Ovary (tissue), 3 donors: ENCODE measurements at regions not wholly inside any gene's neighbourhood (a gene's known extent, or its start where the extent isn't known, plus 50 kb on each side); places are given as distances from the start of the nearest gene placed in this dataset.

Experiments used
- EP300 ChIP-seq: sonication (generic); formaldehyde crosslinking; IDR thresholded peaks from one replicate; pipeline ENCODE4 v1.6.1; 2017; ENCODE audit warnings: antibody characterized with exemption
- POLR2A ChIP-seq: fragments of 450-650 bp; IDR thresholded peaks from one replicate; pipeline ENCODE4 v1.6.1; 2017; ENCODE audit warnings: antibody characterized with exemption, mild to moderate bottlenecking, moderate library complexity
- TF ChIP-seq, protein P1 (sequence below), 3 donors: fragments of 450-650 bp in 2 of 3; fragments of 200-600 bp in 1 of 3; IDR thresholded peaks; one replicate each; pipeline versions ENCODE4 v1.5.1 to v1.8.0; 2016 to 2022; ENCODE audit warnings: antibody characterized with exemption in 3 of 3, mild to moderate bottlenecking in 1 of 3
- donor health status: DM: no; HTN: no; CAD: no.

DNA sequence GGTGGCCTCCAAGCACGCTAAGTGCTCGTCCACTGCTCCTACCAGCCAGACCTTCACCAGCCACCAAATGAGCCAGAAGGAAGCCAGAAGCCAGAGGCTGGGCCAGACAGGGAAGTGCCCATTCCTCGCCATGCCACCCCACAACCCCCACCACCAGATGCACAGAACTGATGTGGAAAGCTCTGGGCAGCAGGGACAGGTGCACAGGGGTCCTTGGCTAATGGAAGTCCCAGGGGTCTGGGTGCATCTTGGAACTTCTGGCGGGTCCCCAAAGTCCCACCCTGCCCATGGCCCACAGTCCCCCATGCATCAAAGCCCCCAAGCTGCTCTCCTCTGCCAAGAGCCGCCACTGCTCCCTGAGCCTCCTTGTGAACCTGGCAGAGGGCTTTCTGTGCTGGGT is 173.1 kb upstream of the ID2 start:
- TF ChIP-seq, protein P1, sequence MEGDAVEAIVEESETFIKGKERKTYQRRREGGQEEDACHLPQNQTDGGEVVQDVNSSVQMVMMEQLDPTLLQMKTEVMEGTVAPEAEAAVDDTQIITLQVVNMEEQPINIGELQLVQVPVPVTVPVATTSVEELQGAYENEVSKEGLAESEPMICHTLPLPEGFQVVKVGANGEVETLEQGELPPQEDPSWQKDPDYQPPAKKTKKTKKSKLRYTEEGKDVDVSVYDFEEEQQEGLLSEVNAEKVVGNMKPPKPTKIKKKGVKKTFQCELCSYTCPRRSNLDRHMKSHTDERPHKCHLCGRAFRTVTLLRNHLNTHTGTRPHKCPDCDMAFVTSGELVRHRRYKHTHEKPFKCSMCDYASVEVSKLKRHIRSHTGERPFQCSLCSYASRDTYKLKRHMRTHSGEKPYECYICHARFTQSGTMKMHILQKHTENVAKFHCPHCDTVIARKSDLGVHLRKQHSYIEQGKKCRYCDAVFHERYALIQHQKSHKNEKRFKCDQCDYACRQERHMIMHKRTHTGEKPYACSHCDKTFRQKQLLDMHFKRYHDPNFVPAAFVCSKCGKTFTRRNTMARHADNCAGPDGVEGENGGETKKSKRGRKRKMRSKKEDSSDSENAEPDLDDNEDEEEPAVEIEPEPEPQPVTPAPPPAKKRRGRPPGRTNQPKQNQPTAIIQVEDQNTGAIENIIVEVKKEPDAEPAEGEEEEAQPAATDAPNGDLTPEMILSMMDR (IDR thresholded peaks at IDR 0.05) = no peak
- no peak for TF ChIP-seq EP300
- no peak for TF ChIP-seq POLR2A
